HuH-7 (cell line): ENCODE measurements at regions not wholly inside any gene's neighbourhood (a gene's known extent, or its start where the extent isn't known, plus 50 kb on each side); places are given as distances from the start of the nearest gene placed in this dataset.
"Not testable (repeated sequence)": the region's sequence is repeated elsewhere in the genome, so short reads cannot be mapped to it uniquely, and the experiment has no call there.

Source experiments
- DNase-seq: peaks from one replicate; pipeline ENCODE4 v3.0.0; 2011; ENCODE audit warnings: low spot score

- no peak for DNase-seq
Measured at GRCh38 chr7:79624336-79624735, 170.9 kb upstream of the MAGI2 start.

- no peak for DNase-seq
Measured at GRCh38 chr7:79622781-79623180, 169.3 kb upstream of the MAGI2 start.

GRCh38 chr7:79620291-79620690 is 166.8 kb upstream of the MAGI2 start:
- DNase-seq = no peak

GRCh38 chr7:79619216-79619615 is 165.7 kb upstream of the MAGI2 start:
- no peak for DNase-seq

- no peak for DNase-seq
Measured at GRCh38 chr7:79615871-79616640, 162.6 kb upstream of the MAGI2 start.

- no peak for DNase-seq
Measured at GRCh38 chr7:79615466-79615865, 162.0 kb upstream of the MAGI2 start.

GRCh38 chr7:79612903-79613302 is 159.4 kb upstream of the MAGI2 start:
- no peak for DNase-seq

- no peak for DNase-seq
Measured at GRCh38 chr7:79612022-79612421, 158.6 kb upstream of the MAGI2 start.

GRCh38 chr7:79610748-79611304 is 157.4 kb upstream of the MAGI2 start:
- DNase-seq = no peak

- no peak for DNase-seq
Measured at GRCh38 chr7:79610313-79610712, 156.8 kb upstream of the MAGI2 start.

- peak; percentile 7 for DNase-seq
Measured at GRCh38 chr7:79608005-79608404, 154.5 kb upstream of the MAGI2 start.

- no peak for DNase-seq
Measured at GRCh38 chr7:79604841-79605240, 151.4 kb upstream of the MAGI2 start.

- DNase-seq = no peak
Measured at GRCh38 chr7:79598351-79598750, 144.9 kb upstream of the MAGI2 start.

GRCh38 chr7:79594671-79595070 is 141.2 kb upstream of the MAGI2 start:
- DNase-seq = not testable (repeated sequence)

- DNase-seq = no peak
Measured at GRCh38 chr7:79593866-79594301, 140.4 kb upstream of the MAGI2 start.

- no peak for DNase-seq
Measured at GRCh38 chr7:79590916-79591623, 137.6 kb upstream of the MAGI2 start.

- DNase-seq = no peak
Measured at GRCh38 chr7:79590391-79590790, 136.9 kb upstream of the MAGI2 start.

GRCh38 chr7:79570903-79571302 is 117.4 kb upstream of the MAGI2 start:
- no peak for DNase-seq

- no peak for DNase-seq
Measured at GRCh38 chr7:79563821-79564522, 110.5 kb upstream of the MAGI2 start.

- no peak for DNase-seq
Measured at GRCh38 chr7:79555571-79555970, 102.1 kb upstream of the MAGI2 start.

- no peak for DNase-seq
Measured at GRCh38 chr7:79553811-79554555, 100.5 kb upstream of the MAGI2 start.

GRCh38 chr7:79552463-79552862 is 99.0 kb upstream of the MAGI2 start:
- DNase-seq = no peak
